ENCODE measurements at regions not wholly inside any gene's neighbourhood (a gene's known extent, or its start where the extent isn't known, plus 50 kb on each side); places are given as distances from the start of the nearest gene placed in this dataset.

GRCh38 chr2:23155022-23155421 lies 230.0 kb upstream of the KLHL29 start:
- TF ChIP-seq CTCF (IDR thresholded peaks at IDR 0.05; ENCODE audit: extremely low read depth, missing control alignments): no peak

GRCh38 chr2:23157812-23158211 lies 227.2 kb upstream of the KLHL29 start:
- DNase-seq (ENCODE audit: low spot score): no peak
- TF ChIP-seq CTCF (IDR thresholded peaks at IDR 0.05; ENCODE audit: extremely low read depth, missing control alignments): no peak

More at GRCh38 chr2:23155022-23155421, 230.0 kb upstream of the KLHL29 start:
- DNase-seq (ENCODE audit: low spot score): no peak

GRCh38 chr2:23158306-23158705 lies 226.7 kb upstream of the KLHL29 start:
- DNase-seq (ENCODE audit: low spot score): no peak
- no peak for TF ChIP-seq CTCF (IDR thresholded peaks at IDR 0.05; ENCODE audit: extremely low read depth, missing control alignments)

- no peak for TF ChIP-seq CTCF (IDR thresholded peaks at IDR 0.05; ENCODE audit: extremely low read depth, missing control alignments)
- no peak for DNase-seq (ENCODE audit: low spot score)
Observed at GRCh38 chr2:23159746-23160405, 225.1 kb upstream of the KLHL29 start.

GRCh38 chr2:23164173-23164572 lies 220.8 kb upstream of the KLHL29 start:
- DNase-seq (ENCODE audit: low spot score): no peak
- TF ChIP-seq CTCF (IDR thresholded peaks at IDR 0.05; ENCODE audit: extremely low read depth, missing control alignments): no peak

- no peak for DNase-seq (ENCODE audit: low spot score)
- TF ChIP-seq CTCF (IDR thresholded peaks at IDR 0.05; ENCODE audit: extremely low read depth, missing control alignments): no peak
Observed at GRCh38 chr2:23169896-23170295, 215.1 kb upstream of the KLHL29 start.

- TF ChIP-seq CTCF (IDR thresholded peaks at IDR 0.05; ENCODE audit: extremely low read depth, missing control alignments): no peak
- no peak for DNase-seq (ENCODE audit: low spot score)
Observed at GRCh38 chr2:23171108-23171507, 213.9 kb upstream of the KLHL29 start.

All from GM20000 (cell line).